Thyroid gland (tissue), 4 donors: ENCODE measurements at regions not wholly inside any gene's neighbourhood (a gene's known extent, or its start where the extent isn't known, plus 50 kb on each side); places are given as distances from the start of the nearest gene placed in this dataset.

Source experiments
- CTCF ChIP-seq, 6 experiments: fragments of 200-600 bp in 3 of 6; fragments of 450-650 bp in 3 of 6; sonication (generic) in 3 of 6; IDR thresholded peaks; one replicate each; pipeline ENCODE4 v1.5.1; 2016 to 2019; ENCODE audit warnings: antibody characterized with exemption in 6 of 6, mild to moderate bottlenecking in 2 of 6, inconsistent platforms in 1 of 6, moderate library complexity in 1 of 6
- POLR2A ChIP-seq, 2 donors: fragments of 450-650 bp; IDR thresholded peaks; one replicate each; pipeline ENCODE4 v1.6.1; 2017; ENCODE audit warnings: antibody characterized with exemption in 2 of 2, mild to moderate bottlenecking in 2 of 2, moderate library complexity in 1 of 2

DNA sequence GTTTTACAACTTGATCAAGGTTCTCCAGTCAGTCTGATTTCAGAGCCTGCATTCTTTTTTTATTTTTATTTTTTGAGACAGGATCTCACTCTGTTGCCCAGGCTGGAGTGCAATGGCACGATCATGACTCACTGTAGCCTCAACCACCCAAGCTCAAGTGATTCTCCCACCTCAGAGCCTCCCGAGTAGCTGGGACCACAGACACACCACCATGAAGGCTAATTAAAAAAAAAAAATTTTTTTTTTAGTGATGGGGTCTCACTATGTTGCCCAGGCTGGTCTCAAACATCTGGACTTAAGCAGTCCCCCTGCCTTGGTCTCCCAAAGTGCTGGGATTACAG lies 117.2 kb upstream of the NAV2 start:
- TF ChIP-seq CTCF (IDR thresholded peaks at IDR 0.05) (no peak), POLR2A (IDR thresholded peaks at IDR 0.05) (no peak)
